Left ventricle myocardium inferior (tissue), 1 donor: ENCODE measurements at regions not wholly inside any gene's neighbourhood (a gene's known extent, or its start where the extent isn't known, plus 50 kb on each side); places are given as distances from the start of the nearest gene placed in this dataset.

Experiments used
- DNase-seq: peaks from one replicate; pipeline ENCODE4 v3.0.0-alpha.2; 2020
- H3K27ac ChIP-seq: fragments of 200-600 bp; replicated peaks from 2 replicates; pipeline ENCODE4 v1.8.0; 2021
- H3K27me3 ChIP-seq: fragments of 200-600 bp; 2 replicates; pipeline ENCODE4 v1.8.0; 2021; ENCODE audit warnings: low read depth
- H3K36me3 ChIP-seq: fragments of 200-600 bp; 2 replicates; pipeline ENCODE4 v1.8.0; 2021
- H3K4me1 ChIP-seq: fragments of 200-600 bp; 2 replicates; pipeline ENCODE4 v1.8.0; 2021
- H3K4me3 ChIP-seq: fragments of 200-600 bp; 2 replicates; pipeline ENCODE4 v1.8.0; 2021; ENCODE audit warnings: mild to moderate bottlenecking, moderate library complexity
- H3K9me3 ChIP-seq: fragments of 200-600 bp; replicated peaks from 2 replicates; pipeline ENCODE4 v1.8.0; 2021
- CTCF ChIP-seq: fragments of 200-600 bp; IDR thresholded peaks from 2 replicates; pipeline ENCODE4 v1.8.0; 2021; ENCODE audit warnings: antibody characterized with exemption, mild to moderate bottlenecking, borderline replicate concordance
- intact Hi-C: fragments of 100-400 bp; cut with micrococcal nuclease; formaldehyde crosslinking; loops from one replicate; pipeline ENCODE4 v1.11.0; 2022
- donor health status: DM: no; HTN: yes; CAD: no; lungs with severe emphysema.

DNA sequence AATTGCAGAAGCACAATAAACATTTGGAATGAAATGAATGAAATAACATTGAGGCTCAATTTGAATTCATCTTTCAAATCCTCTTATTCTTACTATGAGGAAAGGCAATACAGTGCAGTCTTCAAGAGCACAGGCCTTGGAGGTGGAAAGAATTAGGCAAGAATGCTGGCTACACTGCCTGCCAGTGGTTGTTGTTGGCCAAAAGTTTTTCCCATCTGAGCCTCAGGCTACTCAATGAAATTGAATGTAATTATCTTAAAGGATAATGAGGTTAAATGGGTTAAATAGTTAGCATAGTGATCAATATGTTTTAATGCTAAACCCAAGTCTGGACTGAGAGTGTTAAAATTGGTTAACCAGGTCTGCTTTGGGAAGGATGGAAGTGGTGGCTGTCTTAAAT is 140.9 kb downstream of the MBL2 start:
- Histone ChIP-seq H3K27me3 (no peaks in the 10 kb centered on the region), H3K4me3 (no peak overlapping the region), H3K4me1 (no peaks in the 10 kb centered on the region), H3K27ac (no peak overlapping the region), H3K36me3 (no peaks in the 10 kb centered on the region), H3K9me3 (peaks cover under 1% of the 10 kb centered on the region)
- no peak for TF ChIP-seq CTCF
- intact Hi-C loops = no loop called here
- no peak for DNase-seq

DNA sequence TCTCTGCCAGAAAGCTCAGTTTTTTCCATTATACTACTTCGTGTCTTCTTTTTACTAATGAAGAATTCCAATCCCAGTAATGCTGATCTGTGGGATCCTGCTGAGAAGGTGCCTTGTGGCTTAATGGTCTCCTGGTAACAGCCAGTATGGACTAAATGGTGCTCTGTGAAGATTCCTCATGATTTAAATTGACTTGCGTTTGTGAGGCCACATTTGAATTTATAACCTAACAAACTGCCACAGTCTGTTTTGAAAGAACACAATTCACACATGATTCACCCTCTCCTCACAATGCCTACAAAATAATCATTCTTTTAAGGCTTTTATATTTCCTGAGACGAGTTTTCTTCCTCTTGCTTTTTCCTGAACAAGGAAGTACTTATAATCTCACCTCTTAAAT is 140.0 kb downstream of the MBL2 start:
- Histone ChIP-seq H3K27me3 (no peaks in the 10 kb centered on the region), H3K9me3 (peaks cover 6% of the 10 kb centered on the region), H3K4me1 (no peaks in the 10 kb centered on the region), H3K27ac (no peak overlapping the region), H3K36me3 (no peaks in the 10 kb centered on the region), H3K4me3 (no peak overlapping the region)
- no peak for DNase-seq
- TF ChIP-seq CTCF = no peak
- intact Hi-C loops = no loop called here

GRCh38 chr10:52633266-52633665 is 139.3 kb downstream of the MBL2 start:
- intact Hi-C loops = no loop called here
- H3K4me1 ChIP-seq = no peaks in the 10 kb centered on the region
- peaks cover 6% of the 10 kb centered on the region for H3K9me3 ChIP-seq

DNA sequence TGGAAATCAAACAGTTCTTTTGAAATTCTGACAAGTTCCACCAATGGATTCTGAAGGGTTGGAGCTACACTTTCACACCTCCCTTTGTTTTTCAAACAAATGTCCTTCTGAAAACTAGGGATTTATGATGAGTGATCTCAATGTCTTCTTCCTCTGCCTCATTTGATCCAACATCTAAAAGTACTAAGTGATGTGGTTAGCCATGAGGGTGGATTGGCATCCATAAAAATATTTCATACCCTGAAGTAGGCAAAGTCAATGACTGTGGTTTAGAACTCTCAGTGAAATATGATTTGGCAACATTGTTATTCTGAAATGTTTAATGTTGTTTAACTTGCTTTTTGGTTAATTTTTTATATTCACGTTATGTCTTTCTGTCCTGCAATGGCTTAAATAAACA is 136.9 kb downstream of the MBL2 start:
- no peak for TF ChIP-seq CTCF
- DNase-seq = no peak

More at GRCh38 chr10:52633266-52633665, 139.3 kb downstream of the MBL2 start:
- Histone ChIP-seq H3K27me3 (no peaks in the 10 kb centered on the region), H3K27ac (no peak overlapping the region), H3K36me3 (no peaks in the 10 kb centered on the region), H3K4me3 (no peak overlapping the region)
- no peak for TF ChIP-seq CTCF
- no peak for DNase-seq

DNA sequence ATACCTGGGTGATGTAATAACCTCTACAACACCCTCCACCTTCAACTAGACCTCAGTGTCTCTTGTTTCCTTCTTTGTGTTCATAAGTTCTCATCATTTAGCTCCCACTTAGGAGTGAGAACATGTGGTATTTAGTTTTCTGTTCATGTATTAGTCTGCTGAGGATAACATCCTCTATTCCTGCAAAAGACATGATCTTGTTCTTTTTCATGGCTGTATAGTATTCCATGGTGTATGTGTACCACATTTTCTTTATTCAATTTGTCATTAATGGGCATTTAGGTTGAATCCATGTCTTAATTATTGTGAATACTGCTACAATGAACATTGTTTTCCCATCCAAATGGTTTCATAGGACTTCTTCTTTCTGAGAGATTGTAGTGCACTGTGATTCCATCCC is 135.7 kb downstream of the MBL2 start:
- intact Hi-C loops = no loop called here
- Histone ChIP-seq H3K4me1 (no peaks in the 10 kb centered on the region), H3K36me3 (no peaks in the 10 kb centered on the region), H3K4me3 (no peak overlapping the region), H3K9me3 (peaks cover 6% of the 10 kb centered on the region), H3K27ac (no peak overlapping the region), H3K27me3 (no peaks in the 10 kb centered on the region)
- TF ChIP-seq CTCF = no peak
- no peak for DNase-seq

More for the DNA sequence above, 136.9 kb downstream of the MBL2 start:
- intact Hi-C loops = no loop called here
- H3K27ac ChIP-seq = no peak overlapping the region
- H3K4me3 ChIP-seq = no peak overlapping the region
- no peaks in the 10 kb centered on the region for H3K4me1 ChIP-seq
- H3K36me3 ChIP-seq = no peaks in the 10 kb centered on the region
- H3K27me3 ChIP-seq = no peaks in the 10 kb centered on the region
- peaks cover 6% of the 10 kb centered on the region for H3K9me3 ChIP-seq

- DNase-seq = no peak
- intact Hi-C loops = no loop called here
Observed at GRCh38 chr10:52637592-52637991, 135.0 kb downstream of the MBL2 start.

More at GRCh38 chr10:52637592-52637991, 135.0 kb downstream of the MBL2 start:
- TF ChIP-seq CTCF = no peak
- no peaks in the 10 kb centered on the region for H3K27me3 ChIP-seq
- peaks cover 6% of the 10 kb centered on the region for H3K9me3 ChIP-seq
- no peaks in the 10 kb centered on the region for H3K36me3 ChIP-seq
- no peaks in the 10 kb centered on the region for H3K4me1 ChIP-seq
- no peak overlapping the region for H3K4me3 ChIP-seq
- no peak overlapping the region for H3K27ac ChIP-seq
